NCI-H2081 (cell line): ENCODE measurements at regions not wholly inside any gene's neighbourhood (a gene's known extent, or its start where the extent isn't known, plus 50 kb on each side); places are given as distances from the start of the nearest gene placed in this dataset.
A peak's percentile ranks its signal among the peaks of the same experiment; 100 is the strongest.
"Not testable (repeated sequence)": the region's sequence is repeated elsewhere in the genome, so short reads cannot be mapped to it uniquely, and the experiment has no call there.

Experiments
- DNase-seq, 2 experiments: peaks; one replicate each; lab custom pipeline; 2025; lab: John Stamatoyannopoulos, UW

GRCh38 chr1:214095896-214096295 is 108.1 kb downstream of the PROX1 start:
- not testable (repeated sequence) for DNase-seq

DNA sequence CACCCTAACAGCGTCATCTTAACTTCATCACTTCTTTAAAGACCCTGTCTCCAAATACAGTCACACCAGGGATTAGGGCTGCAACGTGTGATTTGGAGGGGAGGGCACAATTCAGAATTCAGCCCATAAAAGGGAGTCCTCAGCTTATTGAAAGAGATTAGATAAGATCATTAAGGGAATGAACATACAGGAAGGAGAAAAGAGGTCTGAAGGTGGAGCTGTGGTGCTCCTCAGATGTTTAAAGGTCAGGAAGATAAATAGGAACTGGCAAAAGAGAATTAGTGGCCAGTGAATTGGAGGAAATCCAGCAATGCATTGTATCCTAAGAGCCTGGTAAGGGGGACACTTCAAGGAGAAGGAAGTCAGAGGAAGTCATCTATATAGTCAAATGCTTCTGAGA is 113.5 kb downstream of the PROX1 start:
- no peak for DNase-seq

GRCh38 chr1:214101828-214102227 is 114.1 kb downstream of the PROX1 start:
- no peak for DNase-seq

- no peak for DNase-seq
Measured at GRCh38 chr1:214102907-214103306, 115.1 kb downstream of the PROX1 start.

DNA sequence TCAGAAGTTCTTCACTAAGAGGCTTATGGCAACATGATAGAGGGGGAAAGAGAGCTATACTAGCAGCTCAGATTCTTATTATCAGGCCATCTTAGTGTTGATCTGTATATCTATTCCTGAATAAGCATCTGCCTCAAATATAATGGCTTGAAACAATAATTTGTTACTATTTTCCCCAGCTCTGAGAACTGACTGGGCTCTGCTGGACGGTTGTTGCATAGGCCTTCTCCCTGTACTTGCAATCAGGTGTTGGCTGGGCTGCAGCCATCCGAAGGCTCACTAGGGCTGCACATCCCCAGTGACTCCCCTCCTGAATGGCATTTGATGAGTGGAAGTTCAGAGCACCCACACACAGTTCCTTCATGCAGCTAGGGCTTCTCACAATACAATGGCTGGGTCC is 116.0 kb downstream of the PROX1 start:
- DNase-seq = no peak

DNA sequence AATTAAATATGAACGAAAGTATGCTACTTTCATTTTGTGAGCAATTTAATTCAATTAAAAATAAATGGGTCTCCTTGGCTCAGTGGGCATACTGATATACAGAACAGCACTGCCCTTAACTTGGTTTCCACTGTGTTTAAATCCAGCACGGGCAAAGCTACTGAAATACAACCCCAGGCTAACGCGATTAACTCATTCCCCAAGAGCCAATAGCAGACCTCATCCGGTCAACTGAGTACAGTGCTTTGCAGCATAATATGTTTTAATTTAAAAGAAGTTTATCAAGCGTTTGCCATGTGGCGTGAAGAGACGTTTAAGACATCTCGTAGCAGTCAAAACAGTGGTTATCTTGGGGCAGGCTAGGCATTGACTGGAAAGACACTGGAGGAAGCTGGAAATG is 118.6 kb downstream of the PROX1 start:
- no peak for DNase-seq

DNA sequence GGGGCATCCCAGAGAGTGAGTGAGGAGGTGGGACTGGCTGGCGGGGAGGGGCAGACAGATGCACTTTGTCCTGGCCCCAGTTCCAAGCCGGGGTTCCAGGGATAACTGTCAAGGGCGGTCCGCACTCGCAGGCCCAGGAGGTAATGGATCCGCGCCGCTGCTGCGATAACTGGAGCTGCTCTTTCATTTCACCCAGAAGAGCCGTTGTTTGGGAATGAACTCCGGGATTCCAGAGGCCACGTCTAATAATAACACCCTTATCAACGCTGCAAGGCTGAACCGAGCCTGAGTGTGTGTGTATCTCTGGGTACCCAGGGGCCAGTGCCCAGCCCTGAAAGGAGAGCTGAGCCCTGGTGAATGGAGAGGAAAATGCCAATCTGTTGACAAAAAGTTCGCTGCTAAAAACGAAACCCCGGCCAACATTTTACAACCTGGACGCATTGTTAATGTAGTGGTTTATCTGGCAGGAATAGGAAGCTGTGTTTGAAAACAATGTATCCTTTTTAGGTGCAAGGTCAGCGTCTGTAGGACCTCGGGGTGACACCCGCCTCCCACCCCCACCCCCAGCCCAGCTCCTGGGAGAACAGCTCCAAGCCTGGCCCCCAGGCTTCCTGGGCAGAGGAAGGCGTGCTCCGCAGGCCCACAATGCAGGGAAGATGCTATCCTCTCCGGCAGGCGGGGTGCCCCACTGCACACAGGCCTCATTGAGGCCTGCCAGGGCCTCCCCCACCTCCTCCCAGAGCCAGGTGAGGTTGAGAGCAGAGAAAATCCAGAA is 119.7 kb downstream of the PROX1 start:
- no peak for DNase-seq

GRCh38 chr1:214108097-214108446 is 120.3 kb downstream of the PROX1 start:
- no peak for DNase-seq

- DNase-seq = no peak
Measured at GRCh38 chr1:214111796-214112195, 124.0 kb downstream of the PROX1 start.

GRCh38 chr1:214116258-214116657 is 128.5 kb downstream of the PROX1 start:
- DNase-seq = no peak

GRCh38 chr1:214117780-214118179 is 130.0 kb downstream of the PROX1 start:
- no peak for DNase-seq

- no peak for DNase-seq
Measured at GRCh38 chr1:214120191-214120590, 132.4 kb downstream of the PROX1 start.

DNA sequence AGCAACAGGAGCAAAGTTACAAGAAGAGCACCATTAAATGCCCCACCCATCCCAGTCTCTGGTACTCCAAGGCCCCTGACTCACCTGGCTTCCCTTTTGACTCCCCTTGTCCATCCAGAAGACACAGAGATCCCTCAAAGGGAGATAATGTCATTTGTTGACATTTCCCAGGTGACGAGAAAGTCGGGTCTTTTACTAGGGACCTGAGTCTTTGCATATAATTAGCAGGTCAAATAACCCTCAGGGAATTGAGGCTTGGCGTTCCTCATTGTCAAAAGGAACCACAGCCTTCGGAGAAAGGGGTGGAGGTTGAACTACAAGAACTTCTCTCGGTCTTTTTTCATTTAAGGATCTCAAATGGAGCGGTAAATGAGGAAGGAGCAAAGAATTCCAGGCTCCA is 133.2 kb downstream of the PROX1 start:
- peak in 1 of 2 experiments; percentile 10 for DNase-seq

GRCh38 chr1:214122110-214122509 is 134.3 kb downstream of the PROX1 start:
- no peak for DNase-seq

DNA sequence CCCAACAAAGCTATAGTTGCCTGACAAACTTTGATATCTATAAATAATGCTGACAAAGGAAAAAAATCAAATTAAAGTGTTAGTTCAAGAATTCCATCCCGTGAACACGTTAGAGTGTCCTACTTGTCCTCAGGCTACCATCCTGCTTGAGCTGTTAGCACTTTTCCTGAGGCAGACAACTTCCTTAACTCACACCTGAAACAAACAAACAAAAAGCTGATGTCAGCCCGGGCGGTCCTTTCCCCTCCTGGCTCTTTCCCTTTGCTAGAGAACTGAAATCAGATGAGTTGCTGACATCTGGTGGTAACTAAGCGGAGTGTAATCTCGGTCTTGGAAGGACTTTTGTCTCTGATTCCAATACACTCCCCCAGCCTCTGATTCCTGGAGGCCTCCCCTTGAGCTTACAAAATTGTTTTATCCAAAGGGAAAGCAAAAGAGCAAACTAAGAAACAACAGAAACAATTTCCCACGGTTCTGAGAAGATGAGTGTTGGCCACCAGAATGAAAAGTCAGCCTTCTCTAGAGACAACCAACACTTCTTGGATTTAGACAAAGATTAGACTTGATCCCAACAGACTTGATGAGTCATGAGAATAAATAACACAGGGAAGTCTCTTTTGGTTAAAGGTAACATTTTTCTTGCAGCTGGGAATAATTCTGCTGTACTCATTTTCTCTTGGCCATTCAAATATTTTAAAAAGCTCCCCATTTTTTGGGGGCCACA is 135.4 kb downstream of the PROX1 start:
- peak; percentile 85 to 92 for DNase-seq

GRCh38 chr1:214124281-214124805 is 136.6 kb downstream of the PROX1 start:
- no peak for DNase-seq

DNA sequence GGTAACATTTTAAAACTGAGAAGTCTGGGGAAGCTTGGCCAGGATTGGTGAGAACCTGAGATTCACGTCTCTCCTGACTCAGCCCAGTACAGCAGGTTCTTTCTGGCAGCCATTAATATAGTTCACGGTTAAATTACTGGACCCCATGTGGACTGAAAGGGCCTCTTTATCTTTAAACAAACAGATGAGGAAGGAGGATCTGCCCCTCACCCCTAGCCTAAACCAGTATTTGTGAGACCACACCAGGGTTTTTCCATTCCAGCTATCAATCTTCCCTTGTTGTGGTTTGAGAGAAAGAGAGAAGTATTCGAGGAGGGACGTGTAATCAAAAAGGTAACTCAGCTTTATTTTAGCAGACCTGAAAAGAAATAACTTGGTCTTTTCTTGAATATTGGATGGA is 137.1 kb downstream of the PROX1 start:
- DNase-seq = peak in 1 of 2 experiments; percentile 35

- no peak for DNase-seq
Measured at GRCh38 chr1:214125819-214126218, 138.0 kb downstream of the PROX1 start.

DNA sequence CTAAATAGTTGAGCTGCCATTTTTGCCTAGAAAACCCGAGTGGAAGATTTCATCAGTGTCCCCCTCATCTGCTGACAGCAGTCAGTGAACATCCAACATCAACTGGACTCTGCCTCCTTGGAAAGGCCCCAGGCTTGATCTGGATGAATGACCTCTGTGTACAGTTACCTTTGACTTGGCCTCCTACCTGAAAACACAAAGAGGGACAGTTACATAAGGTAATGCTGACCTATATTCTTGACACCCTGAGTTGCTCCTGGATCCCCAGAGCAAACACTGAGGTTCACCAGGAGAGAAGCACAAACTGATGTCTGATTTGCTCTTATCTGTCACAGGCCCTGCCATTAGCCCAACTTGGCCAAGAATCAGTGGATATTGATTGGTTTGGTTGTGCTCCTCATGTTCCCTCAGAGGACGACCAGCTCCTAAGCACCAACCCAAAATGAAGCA is 138.9 kb downstream of the PROX1 start:
- DNase-seq = no peak

- DNase-seq = no peak
Measured at GRCh38 chr1:214127705-214128104, 139.9 kb downstream of the PROX1 start.

DNA sequence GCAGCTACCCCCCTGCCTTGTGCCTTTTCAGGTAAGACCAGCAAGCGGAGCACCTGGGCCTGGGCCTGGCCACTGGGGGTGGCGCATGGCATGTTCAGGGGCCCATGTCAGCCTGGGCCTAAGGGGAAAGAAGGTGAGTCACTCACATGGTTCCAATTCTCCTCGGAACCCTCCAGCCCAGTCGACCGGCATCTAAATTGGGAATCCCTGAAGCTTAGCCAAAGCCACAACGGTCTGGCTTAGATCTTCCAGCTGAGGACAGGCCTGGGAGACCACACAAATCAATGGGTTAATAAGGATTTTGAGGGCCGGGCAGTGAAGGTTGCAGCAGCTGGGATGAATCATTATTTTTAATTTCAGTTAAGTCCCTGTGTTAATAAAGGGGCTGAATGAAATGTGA is 145.1 kb upstream of the SMYD2 start:
- no peak for DNase-seq

DNA sequence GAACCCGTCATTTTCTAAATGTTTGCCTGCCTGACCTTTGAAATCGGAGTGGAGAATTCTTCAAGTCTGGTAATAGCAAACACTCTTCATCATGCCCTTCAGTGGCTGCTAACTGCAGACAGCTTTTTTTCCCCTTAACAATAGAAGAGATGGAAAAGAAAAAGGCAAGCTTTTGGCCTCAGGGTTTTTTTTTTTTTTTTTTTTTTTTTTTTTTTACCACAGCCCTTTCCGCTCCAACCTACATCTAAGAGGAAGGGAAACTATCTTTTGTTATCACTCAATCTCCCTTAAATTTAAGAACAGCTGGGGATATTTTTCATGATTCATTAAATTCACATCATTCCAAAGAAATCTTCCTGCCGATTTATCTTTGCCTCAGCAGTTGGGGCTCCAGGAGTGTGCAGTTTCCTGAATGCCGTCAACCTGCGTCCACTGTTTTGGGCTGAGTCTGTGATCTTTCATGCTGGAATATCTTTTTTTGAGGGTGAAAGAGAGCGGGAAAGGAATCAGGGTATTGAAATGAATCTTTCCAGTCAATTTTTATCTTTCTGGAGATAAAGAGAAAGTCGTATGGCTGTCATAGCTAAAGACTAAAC is 144.5 kb upstream of the SMYD2 start:
- no peak for DNase-seq

DNA sequence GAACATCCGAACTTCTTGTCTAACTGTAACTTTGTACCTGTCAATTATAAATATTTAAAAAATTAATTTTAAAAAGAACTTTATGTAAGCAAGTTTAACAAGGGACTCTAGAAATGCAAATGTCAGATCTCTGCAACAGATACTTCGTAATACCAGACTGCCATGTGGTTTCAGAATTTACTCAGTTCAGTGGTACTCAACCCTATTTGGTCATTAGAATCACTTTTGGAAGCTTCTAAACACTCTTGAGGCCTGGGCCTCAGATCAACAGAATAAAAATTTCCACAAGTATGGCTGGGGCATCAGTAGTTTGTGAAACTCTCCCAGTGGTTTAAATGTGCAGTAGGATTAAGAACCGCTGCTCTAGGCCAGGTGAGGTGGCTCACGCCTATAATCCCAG is 139.5 kb upstream of the SMYD2 start:
- DNase-seq = no peak
